Upper lobe of right lung (tissue), 1 donor: ENCODE measurements at regions not wholly inside any gene's neighbourhood (a gene's known extent, or its start where the extent isn't known, plus 50 kb on each side); places are given as distances from the start of the nearest gene placed in this dataset.

Source experiments
- ATAC-seq: fragments of 200-7000 bp; cut with Tn5 transposase; one replicate; pipeline ENCODE4 v1.9.1; 2020; ENCODE audit warnings: mild to moderate bottlenecking, moderate library complexity
- DNase-seq: peaks from one replicate; pipeline ENCODE4 v3.0.0-alpha.2; 2020
- H3K27ac ChIP-seq: fragments of 200-600 bp; one replicate; pipeline ENCODE4 v1.8.0; 2022
- H3K27me3 ChIP-seq: fragments of 200-600 bp; one replicate; pipeline ENCODE4 v1.8.0; 2022; ENCODE audit warnings: mild to moderate bottlenecking
- H3K36me3 ChIP-seq: fragments of 200-600 bp; one replicate; pipeline ENCODE4 v1.8.0; 2022
- H3K4me1 ChIP-seq: fragments of 200-600 bp; one replicate; pipeline ENCODE4 v1.8.0; 2022
- H3K4me3 ChIP-seq: fragments of 200-600 bp; one replicate; pipeline ENCODE4 v1.8.0; 2022; ENCODE audit warnings: mild to moderate bottlenecking
- H3K9me3 ChIP-seq: fragments of 200-600 bp; one replicate; pipeline ENCODE4 v1.8.0; 2022
- intact Hi-C: fragments of 100-400 bp; cut with DNase I; formaldehyde crosslinking; loops from one replicate; pipeline ENCODE4 v1.11.0; 2022
- TF ChIP-seq, protein P1 (sequence below): fragments of 200-600 bp; IDR thresholded peaks from one replicate; pipeline ENCODE4 v1.8.0; 2022; ENCODE audit warnings: antibody characterized with exemption
- donor health status: DM: no; HTN: yes; CAD: no; lungs with severe emphysema.

DNA sequence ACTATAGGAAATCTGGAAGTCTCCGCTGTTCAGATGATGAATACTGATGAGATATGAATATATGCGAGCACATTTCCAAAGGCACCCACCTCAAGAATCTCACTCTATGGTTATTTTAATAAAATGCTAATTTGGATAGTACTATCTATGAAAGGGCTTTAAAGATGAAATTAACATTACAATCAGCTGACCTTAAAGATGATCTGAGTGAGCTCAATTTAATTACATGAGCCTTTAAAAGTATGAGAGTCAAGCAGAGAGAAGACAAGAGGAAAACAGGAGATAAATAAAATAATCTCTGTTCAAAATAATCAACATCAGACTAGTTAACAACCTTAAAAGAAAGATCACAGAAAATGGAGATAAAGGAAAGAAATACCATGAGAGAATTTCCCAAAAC, 474.1 kb upstream of the TUSC1 start:
- no peak overlapping the region for H3K27ac ChIP-seq
- DNase-seq (no peak), ATAC-seq (no peak)
- TF ChIP-seq, protein P1, sequence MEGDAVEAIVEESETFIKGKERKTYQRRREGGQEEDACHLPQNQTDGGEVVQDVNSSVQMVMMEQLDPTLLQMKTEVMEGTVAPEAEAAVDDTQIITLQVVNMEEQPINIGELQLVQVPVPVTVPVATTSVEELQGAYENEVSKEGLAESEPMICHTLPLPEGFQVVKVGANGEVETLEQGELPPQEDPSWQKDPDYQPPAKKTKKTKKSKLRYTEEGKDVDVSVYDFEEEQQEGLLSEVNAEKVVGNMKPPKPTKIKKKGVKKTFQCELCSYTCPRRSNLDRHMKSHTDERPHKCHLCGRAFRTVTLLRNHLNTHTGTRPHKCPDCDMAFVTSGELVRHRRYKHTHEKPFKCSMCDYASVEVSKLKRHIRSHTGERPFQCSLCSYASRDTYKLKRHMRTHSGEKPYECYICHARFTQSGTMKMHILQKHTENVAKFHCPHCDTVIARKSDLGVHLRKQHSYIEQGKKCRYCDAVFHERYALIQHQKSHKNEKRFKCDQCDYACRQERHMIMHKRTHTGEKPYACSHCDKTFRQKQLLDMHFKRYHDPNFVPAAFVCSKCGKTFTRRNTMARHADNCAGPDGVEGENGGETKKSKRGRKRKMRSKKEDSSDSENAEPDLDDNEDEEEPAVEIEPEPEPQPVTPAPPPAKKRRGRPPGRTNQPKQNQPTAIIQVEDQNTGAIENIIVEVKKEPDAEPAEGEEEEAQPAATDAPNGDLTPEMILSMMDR: no peak
- H3K4me3 ChIP-seq: no peak overlapping the region
- no peaks in the 10 kb centered on the region for H3K36me3 ChIP-seq
- H3K27me3 ChIP-seq: no peaks in the 10 kb centered on the region
- H3K9me3 ChIP-seq: no peaks in the 10 kb centered on the region
- H3K4me1 ChIP-seq: no peaks in the 10 kb centered on the region
- intact Hi-C loops: no loop called here

DNA sequence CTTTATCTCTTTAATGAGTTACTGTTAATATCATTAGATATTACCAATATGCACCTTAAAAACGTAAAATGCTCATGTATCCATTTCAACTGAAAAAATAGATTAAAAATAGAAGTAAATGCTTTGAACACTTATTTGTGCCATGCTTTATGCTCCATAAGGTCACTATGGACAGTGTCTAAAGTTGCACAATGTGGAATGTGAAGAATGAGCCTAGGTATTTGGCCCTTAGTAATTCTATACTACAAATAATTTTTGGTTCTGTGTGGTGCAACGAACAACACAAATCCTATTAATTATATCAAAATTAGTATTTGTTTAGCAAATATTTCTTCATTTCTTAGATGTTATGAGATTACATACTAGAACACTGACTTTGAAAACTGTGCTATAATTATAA, 469.9 kb upstream of the TUSC1 start:
- no peaks in the 10 kb centered on the region for H3K36me3 ChIP-seq
- TF ChIP-seq, protein P1: no peak
- H3K4me1 ChIP-seq: no peaks in the 10 kb centered on the region
- H3K27ac ChIP-seq: no peak overlapping the region
- ATAC-seq (no peak), DNase-seq (no peak)
- intact Hi-C loops: no loop called here
- H3K4me3 ChIP-seq: no peak overlapping the region
- no peaks in the 10 kb centered on the region for H3K27me3 ChIP-seq
- H3K9me3 ChIP-seq: no peaks in the 10 kb centered on the region

- ATAC-seq: no peak
- TF ChIP-seq, protein P1: no peak
These were observed 467.7 kb upstream of the TUSC1 start for GRCh38 chr9:26145938-26146337.

GRCh38 chr9:26142631-26143030, 464.4 kb upstream of the TUSC1 start:
- Histone ChIP-seq H3K4me1 (no peaks in the 10 kb centered on the region), H3K9me3 (no peaks in the 10 kb centered on the region), H3K27me3 (no peaks in the 10 kb centered on the region), H3K36me3 (no peaks in the 10 kb centered on the region), H3K27ac (no peak overlapping the region), H3K4me3 (no peak overlapping the region)
- no peak for DNase-seq
- intact Hi-C loops: no loop called here
- ATAC-seq: no peak
- TF ChIP-seq, protein P1: no peak

More at GRCh38 chr9:26145938-26146337, 467.7 kb upstream of the TUSC1 start:
- H3K4me1 ChIP-seq: no peaks in the 10 kb centered on the region
- H3K4me3 ChIP-seq: no peak overlapping the region
- H3K27me3 ChIP-seq: no peaks in the 10 kb centered on the region
- no peak overlapping the region for H3K27ac ChIP-seq
- no peaks in the 10 kb centered on the region for H3K9me3 ChIP-seq
- H3K36me3 ChIP-seq: no peaks in the 10 kb centered on the region
- intact Hi-C loops: no loop called here
- no peak for DNase-seq

DNA sequence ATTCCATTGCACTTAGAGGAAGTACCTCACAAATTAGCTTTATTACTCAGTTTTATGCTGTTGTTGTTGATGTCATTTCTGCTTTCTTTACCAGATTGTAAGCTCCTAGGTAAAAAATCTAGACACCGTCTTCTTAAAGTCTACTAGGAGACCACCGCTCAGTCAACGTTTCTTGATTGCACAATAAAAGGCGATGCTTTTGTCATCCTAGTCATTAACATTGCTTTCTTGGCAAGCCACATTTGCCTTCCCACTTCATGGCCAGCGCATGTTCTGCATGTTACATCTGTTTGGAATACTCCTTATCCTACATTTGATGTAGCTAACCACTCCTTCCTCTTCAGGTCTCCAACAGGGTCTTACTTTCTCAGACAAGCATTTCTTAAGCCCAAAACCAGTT, 464.0 kb upstream of the TUSC1 start:
- no peak overlapping the region for H3K4me3 ChIP-seq
- H3K4me1 ChIP-seq: no peaks in the 10 kb centered on the region
- ATAC-seq (no peak), DNase-seq (no peak)
- TF ChIP-seq, protein P1: no peak
- intact Hi-C loops: no loop called here
- no peaks in the 10 kb centered on the region for H3K27me3 ChIP-seq
- no peaks in the 10 kb centered on the region for H3K36me3 ChIP-seq
- H3K27ac ChIP-seq: no peak overlapping the region
- no peaks in the 10 kb centered on the region for H3K9me3 ChIP-seq

GRCh38 chr9:26133537-26133936, 455.3 kb upstream of the TUSC1 start:
- Histone ChIP-seq H3K36me3 (no peaks in the 10 kb centered on the region), H3K27me3 (no peaks in the 10 kb centered on the region), H3K4me3 (no peak overlapping the region), H3K27ac (no peak overlapping the region), H3K9me3 (no peaks in the 10 kb centered on the region), H3K4me1 (no peaks in the 10 kb centered on the region)
- ATAC-seq: no peak
- intact Hi-C loops: no loop called here
- TF ChIP-seq, protein P1: no peak
- DNase-seq: no peak
